ENCODE measurements at regions not wholly inside any gene's neighbourhood (a gene's known extent, or its start where the extent isn't known, plus 50 kb on each side); places are given as distances from the start of the nearest gene placed in this dataset.

DNA sequence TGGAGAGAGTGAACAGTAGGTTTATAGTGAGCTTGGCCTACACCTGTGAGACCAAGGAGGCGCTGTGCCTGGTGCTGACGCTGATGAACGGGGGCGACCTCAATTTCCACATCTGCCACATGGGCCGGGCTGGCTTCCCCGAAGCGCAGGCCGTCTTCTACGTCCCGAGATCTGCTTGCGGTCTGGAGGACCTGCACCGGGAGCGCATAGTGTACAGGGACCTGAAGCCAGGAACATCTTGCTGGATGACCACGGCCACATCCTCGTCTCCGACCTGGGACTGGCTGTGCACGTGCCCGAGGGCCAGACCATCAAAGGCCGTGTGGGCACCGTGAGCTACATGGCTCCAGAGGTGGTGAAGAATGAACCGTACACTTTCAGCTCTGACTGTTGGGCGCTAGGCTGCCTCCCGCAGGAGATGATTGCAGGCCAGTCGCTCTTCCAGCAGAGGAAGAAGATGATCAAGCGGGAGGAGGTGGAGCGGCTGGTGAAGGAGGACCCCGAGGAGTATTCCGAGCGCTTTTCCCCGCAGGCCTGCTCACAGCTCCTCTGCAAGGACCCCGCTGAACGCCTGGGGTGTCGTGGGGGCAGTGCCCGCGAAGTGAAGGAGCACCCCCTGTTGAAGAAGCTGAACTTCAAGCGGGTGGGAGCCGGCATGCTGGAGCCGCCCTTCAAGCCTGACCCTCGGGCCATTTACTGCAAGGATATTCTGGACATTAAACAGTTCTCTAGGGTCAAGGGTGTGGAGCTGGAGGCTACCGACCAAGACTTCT lies 139.0 kb downstream of the ZDHHC20 start:
- TF ChIP-seq CTCF (conservative IDR thresholded peaks at IDR 0.05; ENCODE audit: low read depth, low read length) (no peak), EZH2 (IDR thresholded peaks at IDR 0.05; ENCODE audit: low read length, unreplicated experiment) (no peak), EZH2phosphoT487 (IDR thresholded peaks at IDR 0.05; ENCODE audit: borderline replicate concordance, low read length) (no peak)

All from PC-3 (cell line).